Activated CD4-positive, alpha-beta T cell treated with anti-CD3 and anti-CD28 coated beads, Interleukin-10, Interleukin-2, amounts not matched to agents 100 ng/mL and 50 ng/mL, durations not matched to agents 16 hours and 8 hours (primary cell): ENCODE measurements at regions not wholly inside any gene's neighbourhood (a gene's known extent, or its start where the extent isn't known, plus 50 kb on each side); places are given as distances from the start of the nearest gene placed in this dataset.

Experiments used
- DNase-seq: peaks from one replicate; pipeline ENCODE4 v3.0.0-alpha.2; 2020

DNA sequence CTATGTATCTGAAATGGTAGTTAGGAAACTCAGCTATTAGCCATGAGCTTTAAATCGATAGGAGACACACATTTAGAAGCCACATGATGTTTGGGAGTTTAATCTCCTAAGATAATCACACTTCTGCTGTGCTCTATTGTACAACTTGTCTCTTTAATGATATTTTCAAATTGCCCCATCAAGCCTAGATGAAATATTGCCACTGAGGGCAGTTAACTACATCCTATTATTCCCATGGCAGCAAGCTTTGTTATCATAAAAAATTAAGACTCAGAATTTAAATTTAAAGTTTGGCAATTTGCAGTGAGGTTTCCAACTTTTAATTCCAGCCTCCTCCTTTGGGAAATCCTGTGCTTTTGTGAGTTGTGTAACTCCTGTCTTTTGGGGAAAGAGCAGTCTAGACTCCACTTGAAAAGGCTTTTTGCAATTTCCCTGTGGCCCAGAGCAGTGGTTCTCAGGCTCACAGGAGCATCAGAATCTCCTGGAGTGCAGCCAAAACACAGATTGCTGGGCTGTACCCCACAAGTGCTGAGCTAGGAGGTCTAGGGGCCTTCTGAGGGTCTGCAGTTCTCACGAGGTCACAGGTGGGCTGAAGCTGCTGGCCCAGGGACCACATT, 792.4 kb downstream of the QKI start:
- DNase-seq, result no peak

- no peak for DNase-seq
Observed at GRCh38 chr6:164200071-164200470, 785.6 kb downstream of the QKI start.

DNA sequence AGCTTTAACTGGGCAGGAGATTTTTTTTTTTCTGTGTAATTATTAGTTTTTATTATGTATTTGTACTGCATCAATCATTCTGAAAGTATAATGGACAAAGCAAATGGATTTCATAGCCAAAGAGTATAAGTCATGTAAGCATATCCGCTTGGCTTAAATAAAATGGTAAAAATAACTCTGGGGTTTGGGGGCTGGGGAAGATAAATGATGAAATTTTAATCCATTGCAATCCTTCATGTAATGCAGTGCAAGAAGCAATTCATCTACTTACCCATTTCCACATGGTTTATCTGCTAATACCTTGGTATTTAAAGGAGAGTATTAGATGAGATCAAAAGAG, 781.4 kb downstream of the QKI start:
- no peak for DNase-seq

GRCh38 chr6:164195278-164195941, 780.9 kb downstream of the QKI start:
- no peak for DNase-seq

DNA sequence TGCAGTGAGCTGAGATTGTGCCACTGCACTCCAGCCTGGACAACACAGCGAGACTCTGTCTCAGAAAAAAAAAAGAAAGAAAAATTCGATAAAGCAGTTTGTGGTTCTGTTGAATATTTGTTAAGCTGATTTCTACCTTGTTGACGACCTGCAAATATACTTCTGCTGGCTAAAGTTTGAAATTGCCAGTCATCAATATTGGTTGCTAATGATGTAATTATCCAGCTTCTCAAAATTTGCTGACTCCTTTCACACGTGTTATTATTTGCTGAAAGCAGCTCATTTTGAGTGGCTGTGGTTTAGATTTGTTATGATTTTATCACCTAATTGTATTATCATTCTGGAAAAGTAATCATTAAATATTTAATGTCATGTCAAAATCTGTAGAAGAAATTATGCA, 774.3 kb downstream of the QKI start:
- no peak for DNase-seq

GRCh38 chr6:164185471-164185871, 771.0 kb downstream of the QKI start:
- DNase-seq, result no peak

GRCh38 chr6:164184410-164184809, 769.9 kb downstream of the QKI start:
- DNase-seq, result no peak

GRCh38 chr6:164183556-164184123, 769.1 kb downstream of the QKI start:
- no peak for DNase-seq

DNA sequence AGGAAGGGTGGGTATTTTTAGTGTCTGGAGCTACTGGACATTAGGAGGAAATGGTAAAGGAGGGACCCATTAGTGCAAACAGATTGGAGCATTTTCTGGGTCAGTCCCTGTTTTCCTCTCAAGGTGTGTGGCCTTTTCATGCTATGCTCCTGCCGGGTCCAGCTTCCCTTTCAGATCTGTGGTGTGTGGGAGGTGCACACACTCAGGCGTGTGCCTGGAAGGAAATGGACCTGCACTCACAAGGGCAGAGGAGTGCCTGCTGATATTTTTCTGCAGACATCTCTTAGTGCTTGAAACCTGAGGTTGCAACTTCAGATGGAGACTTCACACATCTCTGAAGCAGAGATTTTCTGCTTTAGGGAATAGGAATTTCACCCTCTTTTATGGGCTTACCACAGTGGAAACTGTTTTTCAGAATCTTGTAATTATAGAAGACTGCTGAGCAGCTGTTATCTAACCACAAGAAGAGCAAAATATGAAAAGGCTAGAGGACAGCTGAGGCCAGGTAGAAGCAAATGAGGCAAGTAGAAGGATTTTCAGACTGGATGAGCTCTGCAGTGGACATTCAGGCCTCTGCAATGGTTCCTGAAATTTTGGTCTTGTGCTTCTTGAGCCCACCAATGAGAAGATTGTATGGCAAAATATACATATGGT, 764.3 kb downstream of the QKI start:
- no peak for DNase-seq

DNA sequence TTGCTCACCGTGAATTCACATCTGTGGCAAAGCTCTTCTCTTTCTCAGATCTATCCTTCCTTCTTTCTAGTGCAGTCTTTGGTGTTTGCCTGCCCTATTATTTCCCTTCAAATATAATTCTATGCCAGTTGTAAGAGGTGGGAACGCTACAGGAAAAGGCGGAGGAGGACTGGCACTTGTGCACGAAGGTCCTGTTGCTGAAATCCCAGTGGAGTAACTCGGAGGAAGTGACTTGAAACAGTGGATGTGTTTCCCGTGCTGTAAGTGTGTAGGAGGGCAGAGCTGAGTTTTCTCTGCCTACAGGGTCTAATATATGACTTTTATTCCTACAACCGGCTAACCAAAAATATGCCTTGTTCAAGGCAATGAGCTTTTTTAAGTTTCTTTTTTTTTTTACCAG, 754.8 kb downstream of the QKI start:
- no peak for DNase-seq

- DNase-seq, result no peak
Observed at GRCh38 chr6:164168595-164168994, 754.1 kb downstream of the QKI start.

GRCh38 chr6:164167873-164168405, 753.4 kb downstream of the QKI start:
- no peak for DNase-seq

GRCh38 chr6:164166996-164167395, 752.5 kb downstream of the QKI start:
- no peak for DNase-seq

DNA sequence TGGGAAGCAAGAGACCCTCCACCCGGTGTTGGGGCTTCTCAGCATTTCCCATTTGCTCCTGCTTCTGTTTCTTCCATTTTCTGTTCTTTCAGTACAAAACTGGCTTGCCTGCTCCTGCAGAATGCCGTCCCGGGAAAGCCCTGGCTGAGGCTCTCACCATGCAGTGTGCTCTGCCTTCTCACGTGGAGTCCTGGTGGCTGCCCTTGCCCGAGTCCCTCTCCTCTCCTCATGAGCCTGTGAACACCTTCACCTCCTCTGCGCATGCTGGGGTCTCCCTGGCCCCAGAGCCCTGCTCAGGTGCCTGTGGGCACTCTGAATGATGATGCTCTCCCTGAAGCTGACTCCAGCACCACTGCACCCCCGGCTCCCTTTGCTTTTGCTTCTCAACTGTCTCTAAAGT, 752.0 kb downstream of the QKI start:
- no peak for DNase-seq

DNA sequence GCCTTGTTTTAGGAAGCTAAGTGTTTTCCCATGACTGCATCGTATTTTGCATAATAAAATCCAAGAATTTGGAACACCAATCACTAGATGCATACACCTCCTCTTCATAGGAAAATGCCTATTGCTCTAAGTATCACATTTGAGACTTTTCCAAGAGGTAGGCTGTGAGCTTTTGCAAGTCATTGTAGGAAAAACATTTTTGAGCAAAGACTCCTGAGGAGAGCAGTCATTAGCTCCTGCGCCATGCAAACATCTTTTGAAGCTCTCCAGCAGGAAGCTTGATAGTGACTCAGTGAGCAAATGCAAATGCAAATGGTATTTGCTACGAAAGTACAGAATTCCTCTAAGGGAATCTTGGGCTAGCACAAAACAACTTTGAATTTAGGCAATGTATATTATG, 750.4 kb downstream of the QKI start:
- DNase-seq, result no peak

- DNase-seq, result no peak
Observed at GRCh38 chr6:164163239-164163638, 748.7 kb downstream of the QKI start.

DNA sequence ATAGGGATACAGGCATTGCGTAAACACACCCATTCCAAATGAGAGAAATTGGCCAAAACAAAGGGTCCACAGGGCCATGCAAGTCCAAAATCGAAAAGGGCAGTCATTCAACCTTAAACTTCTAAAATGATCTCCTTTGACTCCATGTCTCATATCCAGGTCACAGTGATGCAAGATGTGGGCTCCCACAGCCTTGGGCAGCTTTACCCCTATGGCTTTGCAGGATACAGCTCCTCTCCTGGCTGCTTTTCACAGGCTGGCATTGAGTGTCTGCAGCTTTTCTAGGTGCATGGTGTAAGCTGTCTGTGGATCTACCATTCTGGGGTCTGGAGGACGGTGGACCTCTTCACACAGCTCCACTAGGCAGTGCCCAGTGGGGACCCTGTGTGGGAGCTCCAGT, 744.5 kb downstream of the QKI start:
- DNase-seq, result no peak

DNA sequence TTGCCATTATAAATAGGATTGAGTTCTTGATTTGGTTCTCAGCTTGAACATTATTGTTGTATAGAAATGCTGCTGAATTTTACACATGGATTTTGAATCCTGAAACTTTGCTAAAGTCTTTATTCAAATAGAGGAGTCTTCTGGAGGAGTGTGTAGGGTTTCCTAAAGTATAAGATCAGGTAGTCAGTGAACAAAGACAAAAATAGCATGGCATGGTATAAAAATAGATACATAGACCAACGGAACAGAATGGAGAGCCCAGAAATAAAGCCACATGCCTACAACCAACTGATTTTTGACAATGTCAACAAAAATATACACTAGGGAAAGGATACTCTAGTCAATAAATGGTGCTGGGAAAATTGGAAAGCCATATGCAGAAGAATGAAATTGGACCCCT, 740.1 kb downstream of the QKI start:
- DNase-seq, result no peak

DNA sequence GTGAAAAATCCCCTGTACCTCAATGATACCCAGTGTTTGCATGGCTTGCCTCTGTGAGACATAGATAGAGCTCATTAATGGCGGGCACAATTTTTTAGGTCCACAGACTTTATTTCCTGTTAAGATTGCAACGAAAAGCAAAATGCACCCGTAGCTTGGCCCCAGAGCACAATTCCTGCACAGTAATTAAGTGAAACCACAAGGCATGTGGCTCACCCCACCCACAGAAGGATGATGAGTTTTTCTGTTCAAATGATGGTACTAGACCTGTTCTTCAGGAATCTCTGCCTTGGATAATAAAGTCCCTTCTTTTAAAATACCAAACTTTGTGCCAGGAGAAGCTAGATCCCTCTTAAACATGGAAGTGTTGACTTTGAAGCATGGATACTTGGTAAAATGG, 738.1 kb downstream of the QKI start:
- DNase-seq, result no peak

- DNase-seq, result no peak
Observed at GRCh38 chr6:164151161-164152120, 736.9 kb downstream of the QKI start.

DNA sequence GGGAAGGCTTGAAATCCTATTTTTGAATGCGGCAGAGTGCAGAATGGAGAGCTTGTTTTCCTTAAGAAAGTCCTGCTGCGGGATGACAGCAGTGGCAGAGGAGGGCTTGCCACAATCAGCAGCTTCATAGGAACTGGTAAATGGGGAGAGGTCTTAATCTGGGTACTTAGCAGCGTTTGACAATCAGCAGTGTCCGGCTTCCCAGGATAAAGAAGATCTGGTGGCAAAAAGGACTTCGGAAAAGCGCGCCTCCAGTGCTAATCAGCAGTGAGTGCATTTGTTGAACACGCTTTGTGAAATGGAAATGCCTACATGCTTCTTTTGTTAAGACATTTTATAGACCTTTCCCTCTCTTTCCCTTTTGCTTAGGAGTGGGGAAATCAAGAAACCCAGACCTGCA, 735.7 kb downstream of the QKI start:
- no peak for DNase-seq

- DNase-seq, result no peak
Observed at GRCh38 chr6:164148788-164149187, 734.3 kb downstream of the QKI start.

GRCh38 chr6:164144316-164144715, 729.8 kb downstream of the QKI start:
- no peak for DNase-seq
